Keratinocyte (primary cell): ENCODE measurements at regions not wholly inside any gene's neighbourhood (a gene's known extent, or its start where the extent isn't known, plus 50 kb on each side); places are given as distances from the start of the nearest gene placed in this dataset.

Experiments used
- DNase-seq: peaks from one replicate; pipeline ENCODE4 v3.0.0-alpha.2; 2011; ENCODE audit warnings: low read depth, missing footprints, low spot score
- FAIRE-seq: peaks from 2 replicates; lab custom pipeline; 2011; peaks lifted over from hg19 to GRCh38; lab: Jason Lieb, UNC
- H2AFZ ChIP-seq: 2 replicates; pipeline ENCODE4 v1.6.0; 2012; ENCODE audit warnings: low read length, control low read depth, inconsistent platforms; ENCODE audit not compliant: control insufficient read depth
- H3K27ac ChIP-seq: 2 replicates; pipeline ENCODE4 v1.5.1; 2011; ENCODE audit warnings: low read length; ENCODE audit not compliant: control insufficient read depth, insufficient read depth
- H3K27me3 ChIP-seq: 3 replicates; pipeline ENCODE4 v1.6.0; 2011; ENCODE audit warnings: low read length; ENCODE audit not compliant: control insufficient read depth, insufficient read depth; ENCODE audit errors: extremely low read depth
- H3K36me3 ChIP-seq, 2 experiments: 2 replicates in 1 of 2; 3 replicates in 1 of 2; pipeline ENCODE4 v1.5.1; 2011; ENCODE audit warnings: low read length in 2 of 2, mild to moderate bottlenecking in 1 of 2; ENCODE audit not compliant: control insufficient read depth in 2 of 2, insufficient read depth in 2 of 2; ENCODE audit errors: extremely low read depth in 1 of 2
- H3K4me1 ChIP-seq: 3 replicates; pipeline ENCODE4 v1.5.1; 2011; ENCODE audit warnings: low read length; ENCODE audit not compliant: control insufficient read depth, insufficient read depth; ENCODE audit errors: extremely low read depth
- H3K4me2 ChIP-seq: 3 replicates; pipeline ENCODE4 v1.6.0; 2011; ENCODE audit warnings: low read depth, low read length; ENCODE audit not compliant: control insufficient read depth, insufficient read depth; ENCODE audit errors: extremely low read depth
- H3K4me3 ChIP-seq, 3 experiments: fragments of 200-600 bp in 1 of 3; sonication (generic) in 1 of 3; 2 replicates in 2 of 3; 3 replicates in 1 of 3; pipeline ENCODE4 v1.5.1; 2011 to 2016; ENCODE audit warnings: low read length in 3 of 3, mild to moderate bottlenecking in 3 of 3, control low read depth in 2 of 3, inconsistent platforms in 1 of 3, low read depth in 1 of 3, mixed read lengths in 1 of 3, mixed run types in 1 of 3, moderate library complexity in 1 of 3; ENCODE audit not compliant: control insufficient read depth in 2 of 3, insufficient read depth in 2 of 3; ENCODE audit errors: extremely low read depth in 1 of 3
- H3K79me2 ChIP-seq: 2 replicates; pipeline ENCODE4 v1.6.0; 2012; ENCODE audit warnings: low read length; ENCODE audit not compliant: control insufficient read depth, insufficient read depth
- H3K9ac ChIP-seq: 3 replicates; pipeline ENCODE4 v1.6.0; 2011; ENCODE audit warnings: low read length; ENCODE audit not compliant: control insufficient read depth, insufficient read depth; ENCODE audit errors: extremely low read depth
- H3K9me1 ChIP-seq: 3 replicates; pipeline ENCODE4 v1.6.0; 2011; ENCODE audit warnings: low read length; ENCODE audit not compliant: control insufficient read depth, insufficient read depth; ENCODE audit errors: extremely low read depth
- H3K9me3 ChIP-seq: 2 replicates; pipeline ENCODE4 v1.5.1; 2012; ENCODE audit warnings: low read depth, low read length; ENCODE audit not compliant: control insufficient read depth
- H4K20me1 ChIP-seq: 3 replicates; pipeline ENCODE4 v1.6.0; 2011; ENCODE audit warnings: low read length; ENCODE audit not compliant: control insufficient read depth, insufficient read depth; ENCODE audit errors: extremely low read depth
- CTCF ChIP-seq, 3 experiments: IDR thresholded peaks in 1 of 3; conservative IDR thresholded peaks in 1 of 3; optimal IDR thresholded peaks in 1 of 3; 2 replicates in 2 of 3; 3 replicates in 1 of 3; pipeline versions ENCODE3 to v1.5.1; 2011; ENCODE audit warnings: low read length in 3 of 3, mild to moderate bottlenecking in 3 of 3, moderate library complexity in 2 of 3, control low read depth in 1 of 3, inconsistent platforms in 1 of 3; ENCODE audit not compliant: insufficient read depth in 2 of 3; ENCODE audit errors: extremely low read depth in 1 of 3
- EZH2 ChIP-seq: IDR thresholded peaks from one replicate; pipeline ENCODE4 v1.6.1; 2012; ENCODE audit warnings: inconsistent platforms, mild to moderate bottlenecking, low read length, moderate library complexity
- dilution Hi-C: fragments of 300-500 bp; cut with MboI; formaldehyde crosslinking; loops from one replicate; pipeline ENCODE4 v1.7.0; 2020; ENCODE audit warnings: low sequenced_read_pairs; ENCODE audit not compliant: extremely low pct_ligation_motif_present

- Histone ChIP-seq H3K9me1 (no peaks in the 10 kb centered on the region), H3K36me3 (no peaks in the 10 kb centered on the region), H3K4me2 (no peak overlapping the region), H3K4me1 (peaks cover 2% of the 10 kb centered on the region), H3K4me3 (no peak overlapping the region), H3K27me3 (no peaks in the 10 kb centered on the region), H3K27ac (no peak overlapping the region), H3K79me2 (no peaks in the 10 kb centered on the region), H2AFZ (no peak overlapping the region), H3K9me3 (no peaks in the 10 kb centered on the region), H3K9ac (no peak overlapping the region), H4K20me1 (no peaks in the 10 kb centered on the region)
- TF ChIP-seq CTCF (optimal IDR thresholded peaks at IDR 0.05 in 1 of 3, IDR thresholded peaks at IDR 0.05 in 1 of 3, conservative IDR thresholded peaks at IDR 0.05 in 1 of 3; ENCODE audit: extremely low read depth in 1 of 3, insufficient read depth in 2 of 3, low read length in 3 of 3) (no peak), EZH2 (no peak)
- FAIRE-seq, result no peak
- dilution Hi-C loops, result no loop called here
- no peak for DNase-seq
Observed at GRCh38 chr4:144316869-144317268, 176.4 kb upstream of the GYPA start.

DNA sequence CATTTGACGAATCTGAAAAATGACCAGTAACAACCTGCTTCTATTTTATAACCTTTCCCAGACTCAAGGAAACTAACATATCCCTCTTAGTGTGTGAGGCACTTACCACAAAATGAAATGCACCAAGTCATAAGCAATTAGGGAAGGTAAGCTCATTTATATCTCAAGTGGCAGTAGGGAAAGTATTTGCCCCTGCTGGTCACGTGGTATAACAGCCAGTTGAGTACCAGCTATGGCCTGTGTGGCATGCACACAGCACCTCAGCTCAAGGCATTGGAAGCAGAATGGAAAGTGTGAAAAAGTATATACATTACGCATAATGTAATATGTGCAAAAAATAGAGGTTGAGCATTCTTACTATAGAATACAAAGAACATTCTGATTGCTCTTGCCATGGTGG is 178.3 kb upstream of the GYPA start:
- H2AFZ ChIP-seq, result no peak overlapping the region
- no peak for FAIRE-seq
- TF ChIP-seq EZH2 (no peak), CTCF (optimal IDR thresholded peaks at IDR 0.05 in 1 of 3, IDR thresholded peaks at IDR 0.05 in 1 of 3, conservative IDR thresholded peaks at IDR 0.05 in 1 of 3; ENCODE audit: extremely low read depth in 1 of 3, insufficient read depth in 2 of 3, low read length in 3 of 3) (peak in 1 of 3 experiments; percentile 13)
- dilution Hi-C loops, result no loop called here
- H3K27me3 ChIP-seq, result no peaks in the 10 kb centered on the region
- no peak overlapping the region for H3K4me2 ChIP-seq
- no peaks in the 10 kb centered on the region for H4K20me1 ChIP-seq
- H3K79me2 ChIP-seq, result no peaks in the 10 kb centered on the region
- no peaks in the 10 kb centered on the region for H3K9me3 ChIP-seq
- no peaks in the 10 kb centered on the region for H3K4me1 ChIP-seq
- H3K4me3 ChIP-seq, result no peak overlapping the region
- no peaks in the 10 kb centered on the region for H3K36me3 ChIP-seq
- no peak overlapping the region for H3K27ac ChIP-seq
- no peak for DNase-seq
- no peaks in the 10 kb centered on the region for H3K9me1 ChIP-seq
- H3K9ac ChIP-seq, result no peak overlapping the region
